ENCODE measurements at regions not wholly inside any gene's neighbourhood (a gene's known extent, or its start where the extent isn't known, plus 50 kb on each side); places are given as distances from the start of the nearest gene placed in this dataset.
A peak's percentile ranks its signal among the peaks of the same experiment; 100 is the strongest.

GRCh38 chr5:173500213-173500560 is 116.3 kb downstream of the BOD1 start:
- no peak for TF ChIP-seq EP300 (IDR thresholded peaks at IDR 0.05)
- TF ChIP-seq, protein P1, sequence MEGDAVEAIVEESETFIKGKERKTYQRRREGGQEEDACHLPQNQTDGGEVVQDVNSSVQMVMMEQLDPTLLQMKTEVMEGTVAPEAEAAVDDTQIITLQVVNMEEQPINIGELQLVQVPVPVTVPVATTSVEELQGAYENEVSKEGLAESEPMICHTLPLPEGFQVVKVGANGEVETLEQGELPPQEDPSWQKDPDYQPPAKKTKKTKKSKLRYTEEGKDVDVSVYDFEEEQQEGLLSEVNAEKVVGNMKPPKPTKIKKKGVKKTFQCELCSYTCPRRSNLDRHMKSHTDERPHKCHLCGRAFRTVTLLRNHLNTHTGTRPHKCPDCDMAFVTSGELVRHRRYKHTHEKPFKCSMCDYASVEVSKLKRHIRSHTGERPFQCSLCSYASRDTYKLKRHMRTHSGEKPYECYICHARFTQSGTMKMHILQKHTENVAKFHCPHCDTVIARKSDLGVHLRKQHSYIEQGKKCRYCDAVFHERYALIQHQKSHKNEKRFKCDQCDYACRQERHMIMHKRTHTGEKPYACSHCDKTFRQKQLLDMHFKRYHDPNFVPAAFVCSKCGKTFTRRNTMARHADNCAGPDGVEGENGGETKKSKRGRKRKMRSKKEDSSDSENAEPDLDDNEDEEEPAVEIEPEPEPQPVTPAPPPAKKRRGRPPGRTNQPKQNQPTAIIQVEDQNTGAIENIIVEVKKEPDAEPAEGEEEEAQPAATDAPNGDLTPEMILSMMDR (IDR thresholded peaks at IDR 0.05) = no peak
- TF ChIP-seq POLR2A (IDR thresholded peaks at IDR 0.05) = no peak
- Histone ChIP-seq H3K4me1 (peaks cover 0 to 15% (median 0%) of the 10 kb centered on the region in 4 donors), H3K4me3 (no peak overlapping the region), H3K27me3 (no peaks in the 10 kb centered on the region), H3K27ac (no peak overlapping the region), H3K9me3 (peaks cover 0 to 5% (median 0%) of the 10 kb centered on the region in 4 donors), H3K36me3 (no peaks in the 10 kb centered on the region)
- no peak for DNase-seq (ENCODE audit: low spot score in 2 of 2)
- WGBS, 2 donors = 93 to 96% methylated on average over 6 of the region's 6 CpGs

DNA sequence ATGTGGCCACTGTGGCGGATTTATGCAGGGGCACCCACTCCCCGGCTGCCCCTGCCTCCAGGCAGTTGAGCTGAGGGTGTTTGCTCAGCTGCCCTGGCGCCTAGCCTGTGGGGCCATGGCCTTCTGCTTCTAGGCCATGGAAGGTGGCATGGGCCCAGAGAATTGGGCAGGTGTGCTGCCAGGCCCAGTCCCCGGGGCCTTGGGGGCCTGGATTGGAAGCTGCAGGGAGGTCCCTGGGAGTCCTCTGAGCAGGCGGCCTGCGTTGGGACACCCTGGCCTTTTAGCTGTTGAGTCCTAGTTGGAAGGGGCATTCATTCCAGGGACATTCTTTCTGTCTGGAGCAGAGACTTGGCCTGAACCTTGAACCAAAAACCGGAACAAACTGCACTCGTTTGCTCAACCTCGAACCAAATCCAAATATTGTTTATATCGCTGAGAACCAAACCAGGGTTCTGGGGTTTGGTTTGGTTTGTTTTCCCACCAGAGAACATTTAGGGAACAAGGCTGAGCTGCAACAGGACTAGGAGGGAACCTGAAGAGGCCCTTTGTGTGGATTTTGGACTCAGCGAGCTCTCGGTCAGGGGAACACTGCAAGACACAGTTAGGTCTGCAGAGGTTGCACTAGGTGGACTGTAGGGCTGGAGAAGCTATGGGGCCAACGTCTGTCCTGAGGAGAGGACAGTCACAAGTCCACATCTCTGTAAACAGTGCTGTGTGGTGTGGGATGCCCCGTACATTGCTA is 116.8 kb downstream of the BOD1 start:
- WGBS, 2 donors = 69 to 79% methylated on average over 13 of the region's 14 CpGs
- no peak overlapping the region for H3K4me3 ChIP-seq
- H3K27me3 ChIP-seq = no peaks in the 10 kb centered on the region
- H3K4me1 ChIP-seq = peaks cover 0 to 20% (median 0%) of the 10 kb centered on the region in 4 donors
- TF ChIP-seq POLR2A (IDR thresholded peaks at IDR 0.05) = no peak
- TF ChIP-seq EP300 (IDR thresholded peaks at IDR 0.05) = peak; percentile 15 to 39
- TF ChIP-seq, protein P1 (IDR thresholded peaks at IDR 0.05) = no peak
- H3K9me3 ChIP-seq = no peaks in the 10 kb centered on the region
- no peaks in the 10 kb centered on the region for H3K36me3 ChIP-seq
- H3K27ac ChIP-seq = peak overlapping the region in 1 of 4 donors; percentile 46
- peak in 1 of 2 donors; percentile 30 for DNase-seq (ENCODE audit: low spot score in 2 of 2)

DNA sequence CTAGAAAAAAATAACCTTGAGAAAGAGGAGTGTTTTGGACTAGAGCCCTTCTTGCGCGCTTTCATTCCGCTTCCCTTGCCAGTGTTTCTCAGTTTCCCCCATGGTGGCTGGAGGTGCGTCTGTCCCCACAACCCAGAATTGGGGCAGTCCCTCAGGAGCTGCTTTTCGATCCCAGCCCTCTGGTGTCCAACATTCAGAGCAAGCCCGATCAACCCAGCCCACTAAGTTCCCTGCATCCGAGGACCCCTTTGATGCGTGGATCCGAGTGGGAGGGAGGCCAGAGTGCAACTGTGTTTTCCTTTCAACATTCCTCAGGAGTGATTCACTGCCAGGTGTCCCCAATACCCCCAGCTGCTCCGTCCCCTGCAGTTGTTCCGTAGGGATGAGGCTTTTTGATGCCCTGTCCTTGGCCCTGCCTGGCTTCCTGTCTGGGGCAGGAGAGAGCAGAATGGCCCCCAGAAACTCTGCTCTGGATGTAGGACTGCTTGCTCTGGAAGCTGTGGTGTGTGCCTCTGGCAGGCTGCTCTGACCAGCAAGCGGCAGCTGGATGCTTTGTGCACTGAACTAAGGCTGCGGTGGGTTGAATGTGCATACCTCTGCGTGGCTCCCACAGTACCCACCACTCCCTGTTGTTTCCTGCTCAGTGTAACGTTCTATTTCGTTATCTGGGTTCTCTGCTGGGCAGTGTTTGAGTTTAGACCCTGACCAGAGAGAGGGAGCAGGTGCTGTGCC is 117.5 kb downstream of the BOD1 start:
- Histone ChIP-seq H3K9me3 (no peaks in the 10 kb centered on the region), H3K4me1 (peaks cover 0 to 23% (median 0%) of the 10 kb centered on the region in 4 donors), H3K27me3 (no peaks in the 10 kb centered on the region), H3K36me3 (no peaks in the 10 kb centered on the region), H3K27ac (peak overlapping the region in 1 of 4 donors; percentile 46), H3K4me3 (no peak overlapping the region)
- TF ChIP-seq EP300 (IDR thresholded peaks at IDR 0.05) (no peak), POLR2A (IDR thresholded peaks at IDR 0.05) (no peak)
- TF ChIP-seq, protein P1 (IDR thresholded peaks at IDR 0.05) = no peak
- no peak for DNase-seq (ENCODE audit: low spot score in 2 of 2)
- 56 to 61% methylated on average over 16 of the region's 16 CpGs for WGBS, 2 donors

GRCh38 chr5:173498286-173498685 is 118.2 kb downstream of the BOD1 start:
- Histone ChIP-seq H3K27me3 (no peaks in the 10 kb centered on the region), H3K27ac (peak overlapping the region in 1 of 4 donors; percentile 33), H3K36me3 (no peaks in the 10 kb centered on the region), H3K4me1 (peaks cover 0 to 23% (median 0%) of the 10 kb centered on the region in 4 donors), H3K4me3 (no peak overlapping the region), H3K9me3 (no peaks in the 10 kb centered on the region)
- no peak for TF ChIP-seq POLR2A (IDR thresholded peaks at IDR 0.05)
- no peak for TF ChIP-seq EP300 (IDR thresholded peaks at IDR 0.05)
- TF ChIP-seq, protein P1 (IDR thresholded peaks at IDR 0.05) = no peak
- 42 to 61% methylated on average over 9 of the region's 9 CpGs for WGBS, 2 donors
- no peak for DNase-seq (ENCODE audit: low spot score in 2 of 2)

- Histone ChIP-seq H3K4me1 (peaks cover 0 to 23% (median 0%) of the 10 kb centered on the region in 4 donors), H3K27me3 (no peaks in the 10 kb centered on the region), H3K27ac (no peak overlapping the region), H3K9me3 (no peaks in the 10 kb centered on the region), H3K4me3 (no peak overlapping the region), H3K36me3 (no peaks in the 10 kb centered on the region)
- 80 to 85% methylated on average over 12 of the region's 12 CpGs for WGBS, 2 donors
- TF ChIP-seq EP300 (IDR thresholded peaks at IDR 0.05) (no peak), POLR2A (IDR thresholded peaks at IDR 0.05) (no peak)
- TF ChIP-seq, protein P1 (IDR thresholded peaks at IDR 0.05) = no peak
- DNase-seq (ENCODE audit: low spot score in 2 of 2) = no peak
These were observed 118.8 kb downstream of the BOD1 start for GRCh38 chr5:173497685-173498084.
